Keratinocyte (primary cell): ENCODE measurements at regions not wholly inside any gene's neighbourhood (a gene's known extent, or its start where the extent isn't known, plus 50 kb on each side); places are given as distances from the start of the nearest gene placed in this dataset.

Source experiments
- DNase-seq: peaks from one replicate; pipeline ENCODE4 v3.0.0-alpha.2; 2011; ENCODE audit warnings: low read depth, missing footprints, low spot score
- FAIRE-seq: peaks from 2 replicates; lab custom pipeline; 2011; peaks lifted over from hg19 to GRCh38; lab: Jason Lieb, UNC
- H2AFZ ChIP-seq: 2 replicates; pipeline ENCODE4 v1.6.0; 2012; ENCODE audit warnings: low read length, control low read depth, inconsistent platforms; ENCODE audit not compliant: control insufficient read depth
- H3K27ac ChIP-seq: 2 replicates; pipeline ENCODE4 v1.5.1; 2011; ENCODE audit warnings: low read length; ENCODE audit not compliant: control insufficient read depth, insufficient read depth
- H3K27me3 ChIP-seq: 3 replicates; pipeline ENCODE4 v1.6.0; 2011; ENCODE audit warnings: low read length; ENCODE audit not compliant: control insufficient read depth, insufficient read depth; ENCODE audit errors: extremely low read depth
- H3K36me3 ChIP-seq, 2 experiments: 2 replicates in 1 of 2; 3 replicates in 1 of 2; pipeline ENCODE4 v1.5.1; 2011; ENCODE audit warnings: low read length in 2 of 2, mild to moderate bottlenecking in 1 of 2; ENCODE audit not compliant: control insufficient read depth in 2 of 2, insufficient read depth in 2 of 2; ENCODE audit errors: extremely low read depth in 1 of 2
- H3K4me1 ChIP-seq: 3 replicates; pipeline ENCODE4 v1.5.1; 2011; ENCODE audit warnings: low read length; ENCODE audit not compliant: control insufficient read depth, insufficient read depth; ENCODE audit errors: extremely low read depth
- H3K4me2 ChIP-seq: 3 replicates; pipeline ENCODE4 v1.6.0; 2011; ENCODE audit warnings: low read depth, low read length; ENCODE audit not compliant: control insufficient read depth, insufficient read depth; ENCODE audit errors: extremely low read depth
- H3K4me3 ChIP-seq, 3 experiments: fragments of 200-600 bp in 1 of 3; sonication (generic) in 1 of 3; 2 replicates in 2 of 3; 3 replicates in 1 of 3; pipeline ENCODE4 v1.5.1; 2011 to 2016; ENCODE audit warnings: low read length in 3 of 3, mild to moderate bottlenecking in 3 of 3, control low read depth in 2 of 3, inconsistent platforms in 1 of 3, low read depth in 1 of 3, mixed read lengths in 1 of 3, mixed run types in 1 of 3, moderate library complexity in 1 of 3; ENCODE audit not compliant: control insufficient read depth in 2 of 3, insufficient read depth in 2 of 3; ENCODE audit errors: extremely low read depth in 1 of 3
- H3K79me2 ChIP-seq: 2 replicates; pipeline ENCODE4 v1.6.0; 2012; ENCODE audit warnings: low read length; ENCODE audit not compliant: control insufficient read depth, insufficient read depth
- H3K9ac ChIP-seq: 3 replicates; pipeline ENCODE4 v1.6.0; 2011; ENCODE audit warnings: low read length; ENCODE audit not compliant: control insufficient read depth, insufficient read depth; ENCODE audit errors: extremely low read depth
- H3K9me1 ChIP-seq: 3 replicates; pipeline ENCODE4 v1.6.0; 2011; ENCODE audit warnings: low read length; ENCODE audit not compliant: control insufficient read depth, insufficient read depth; ENCODE audit errors: extremely low read depth
- H3K9me3 ChIP-seq: 2 replicates; pipeline ENCODE4 v1.5.1; 2012; ENCODE audit warnings: low read depth, low read length; ENCODE audit not compliant: control insufficient read depth
- H4K20me1 ChIP-seq: 3 replicates; pipeline ENCODE4 v1.6.0; 2011; ENCODE audit warnings: low read length; ENCODE audit not compliant: control insufficient read depth, insufficient read depth; ENCODE audit errors: extremely low read depth
- EZH2 ChIP-seq: IDR thresholded peaks from one replicate; pipeline ENCODE4 v1.6.1; 2012; ENCODE audit warnings: inconsistent platforms, mild to moderate bottlenecking, low read length, moderate library complexity
- dilution Hi-C: fragments of 300-500 bp; cut with MboI; formaldehyde crosslinking; loops from one replicate; pipeline ENCODE4 v1.7.0; 2020; ENCODE audit warnings: low sequenced_read_pairs; ENCODE audit not compliant: extremely low pct_ligation_motif_present
- TF ChIP-seq, protein P1 (sequence below), 3 experiments: IDR thresholded peaks in 1 of 3; conservative IDR thresholded peaks in 1 of 3; optimal IDR thresholded peaks in 1 of 3; 2 replicates in 2 of 3; 3 replicates in 1 of 3; pipeline versions ENCODE3 to v1.5.1; 2011; ENCODE audit warnings: low read length in 3 of 3, mild to moderate bottlenecking in 3 of 3, moderate library complexity in 2 of 3, control low read depth in 1 of 3, inconsistent platforms in 1 of 3; ENCODE audit not compliant: insufficient read depth in 2 of 3; ENCODE audit errors: extremely low read depth in 1 of 3

GRCh38 chr6:28643017-28643740, 117.5 kb downstream of the GPX5 start:
- Histone ChIP-seq H3K9me3 (no peaks in the 10 kb centered on the region), H3K9ac (no peak overlapping the region), H2AFZ (no peak overlapping the region), H3K79me2 (no peaks in the 10 kb centered on the region), H4K20me1 (no peaks in the 10 kb centered on the region), H3K9me1 (no peaks in the 10 kb centered on the region), H3K36me3 (no peaks in the 10 kb centered on the region), H3K27me3 (no peaks in the 10 kb centered on the region), H3K4me3 (peak overlapping the region in 1 of 3 experiments; percentile 26), H3K4me2 (peak overlapping the region; percentile 48), H3K4me1 (no peaks in the 10 kb centered on the region), H3K27ac (peak overlapping the region; percentile 49)
- dilution Hi-C loops, result no loop called here
- no peak for TF ChIP-seq EZH2
- FAIRE-seq (peak; percentile 23), DNase-seq (peak; percentile 75)

- no peak for DNase-seq
- Histone ChIP-seq H3K4me3 (no peak overlapping the region), H4K20me1 (no peaks in the 10 kb centered on the region), H3K9me1 (no peaks in the 10 kb centered on the region), H3K9me3 (no peaks in the 10 kb centered on the region), H3K36me3 (no peaks in the 10 kb centered on the region), H3K9ac (no peak overlapping the region), H3K27me3 (no peaks in the 10 kb centered on the region), H3K79me2 (no peaks in the 10 kb centered on the region), H3K27ac (no peak overlapping the region), H2AFZ (no peak overlapping the region), H3K4me2 (no peak overlapping the region), H3K4me1 (peaks cover 8% of the 10 kb centered on the region)
- dilution Hi-C loops, result no loop called here
- TF ChIP-seq, protein P1, sequence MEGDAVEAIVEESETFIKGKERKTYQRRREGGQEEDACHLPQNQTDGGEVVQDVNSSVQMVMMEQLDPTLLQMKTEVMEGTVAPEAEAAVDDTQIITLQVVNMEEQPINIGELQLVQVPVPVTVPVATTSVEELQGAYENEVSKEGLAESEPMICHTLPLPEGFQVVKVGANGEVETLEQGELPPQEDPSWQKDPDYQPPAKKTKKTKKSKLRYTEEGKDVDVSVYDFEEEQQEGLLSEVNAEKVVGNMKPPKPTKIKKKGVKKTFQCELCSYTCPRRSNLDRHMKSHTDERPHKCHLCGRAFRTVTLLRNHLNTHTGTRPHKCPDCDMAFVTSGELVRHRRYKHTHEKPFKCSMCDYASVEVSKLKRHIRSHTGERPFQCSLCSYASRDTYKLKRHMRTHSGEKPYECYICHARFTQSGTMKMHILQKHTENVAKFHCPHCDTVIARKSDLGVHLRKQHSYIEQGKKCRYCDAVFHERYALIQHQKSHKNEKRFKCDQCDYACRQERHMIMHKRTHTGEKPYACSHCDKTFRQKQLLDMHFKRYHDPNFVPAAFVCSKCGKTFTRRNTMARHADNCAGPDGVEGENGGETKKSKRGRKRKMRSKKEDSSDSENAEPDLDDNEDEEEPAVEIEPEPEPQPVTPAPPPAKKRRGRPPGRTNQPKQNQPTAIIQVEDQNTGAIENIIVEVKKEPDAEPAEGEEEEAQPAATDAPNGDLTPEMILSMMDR (optimal IDR thresholded peaks at IDR 0.05 in 1 of 3, IDR thresholded peaks at IDR 0.05 in 1 of 3, conservative IDR thresholded peaks at IDR 0.05 in 1 of 3; ENCODE audit: extremely low read depth in 1 of 3, insufficient read depth in 2 of 3, low read length in 3 of 3), result no peak
- no peak for TF ChIP-seq EZH2
- no peak for FAIRE-seq
Measured at GRCh38 chr6:28646650-28647049, 121.0 kb downstream of the GPX5 start.
